ENCODE measurements at regions not wholly inside any gene's neighbourhood (a gene's known extent, or its start where the extent isn't known, plus 50 kb on each side); places are given as distances from the start of the nearest gene placed in this dataset.

- Histone ChIP-seq H3K9me3 (no peaks in the 10 kb centered on the region), H3K4me3 (ENCODE audit: low read depth, low read length) (no peak overlapping the region), H3K36me3 (ENCODE audit: control insufficient read depth, insufficient read depth, low read length) (no peaks in the 10 kb centered on the region), H3K4me1 (peaks cover 7% of the 10 kb centered on the region), H3K27me3 (replicated peaks; ENCODE audit: control insufficient read depth, insufficient read depth, low read length) (no peaks in the 10 kb centered on the region)
- H3K27ac Mint-ChIP-seq (ENCODE audit: unreplicated experiment), result no peak overlapping the region
- intact Hi-C loops (cut with micrococcal nuclease; ENCODE audit: unreplicated experiment), result no loop called here
- no peaks in the 10 kb centered on the region for H3K27me3 Mint-ChIP-seq (ENCODE audit: insufficient read depth, unreplicated experiment)
- no peaks in the 10 kb centered on the region for H3K4me1 Mint-ChIP-seq (ENCODE audit: low read depth, unreplicated experiment)
- no peak overlapping the region for H3K4me3 Mint-ChIP-seq (ENCODE audit: unreplicated experiment)
- no peaks in the 10 kb centered on the region for H3K36me3 Mint-ChIP-seq (ENCODE audit: insufficient read depth, unreplicated experiment)
- TF ChIP-seq CTCF (IDR thresholded peaks at IDR 0.05; ENCODE audit: insufficient read depth in 1 of 2, low read depth in 1 of 2, low read length in 1 of 2, severe bottlenecking in 1 of 2, unreplicated experiment in 1 of 2), result no peak
- CTCF ChIA-PET, result no interaction called here
- H3K9me3 Mint-ChIP-seq (ENCODE audit: unreplicated experiment), result peaks cover 19% of the 10 kb centered on the region
- POLR2A ChIA-PET, result no interaction called here
- BruUV-seq (replicated peaks), result no TSS peak
- DNase-seq, result no peak
Measured at GRCh38 chrX:5054852-5055251, 1173.8 kb downstream of the NLGN4X start.

DNA sequence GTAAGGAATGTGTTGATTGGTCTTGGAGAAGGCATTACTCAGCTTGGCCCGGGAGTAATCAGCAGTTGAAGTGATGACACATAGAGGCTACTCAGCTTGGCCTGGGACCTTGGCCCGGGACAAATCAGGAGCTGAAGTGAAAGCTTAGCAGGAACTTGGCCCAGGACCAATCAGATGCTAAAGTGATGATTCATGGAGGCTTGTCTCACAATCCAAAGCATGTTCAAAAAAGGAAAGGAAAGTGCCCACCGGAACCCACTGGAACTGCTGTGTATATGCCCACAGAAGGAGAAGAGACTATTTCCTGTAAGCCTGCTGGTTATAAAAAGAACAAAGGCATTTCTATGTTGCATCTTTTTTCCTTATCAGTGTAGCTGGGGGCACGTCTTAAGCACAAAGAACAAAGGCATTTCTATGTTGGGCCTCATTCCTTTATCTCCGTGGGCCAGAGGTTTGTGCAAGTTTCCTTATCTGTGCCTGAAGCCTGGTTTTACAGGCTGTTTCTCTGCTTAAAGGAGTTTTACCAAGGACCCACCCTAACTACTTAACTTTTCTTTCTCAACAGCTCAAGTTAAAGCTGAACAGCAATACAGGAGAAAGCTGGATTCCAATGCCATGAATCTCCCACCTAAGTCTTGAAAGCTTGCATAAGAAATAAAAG lies 1176.7 kb downstream of the NLGN4X start:
- DNase-seq, result peak; percentile 26 to 58
- H3K27me3 Mint-ChIP-seq (ENCODE audit: insufficient read depth, unreplicated experiment), result no peaks in the 10 kb centered on the region
- no peak for TF ChIP-seq CTCF (IDR thresholded peaks at IDR 0.05; ENCODE audit: insufficient read depth in 1 of 2, low read depth in 1 of 2, low read length in 1 of 2, severe bottlenecking in 1 of 2, unreplicated experiment in 1 of 2)
- CTCF ChIA-PET, result no interaction called here
- no peaks in the 10 kb centered on the region for H3K36me3 ChIP-seq (ENCODE audit: control insufficient read depth, insufficient read depth, low read length)
- peaks cover 7% of the 10 kb centered on the region for H3K4me1 ChIP-seq
- intact Hi-C loops (cut with micrococcal nuclease; ENCODE audit: unreplicated experiment), result no loop called here
- H3K9me3 Mint-ChIP-seq (ENCODE audit: unreplicated experiment), result peaks cover 19% of the 10 kb centered on the region
- H3K4me1 Mint-ChIP-seq (ENCODE audit: low read depth, unreplicated experiment), result no peaks in the 10 kb centered on the region
- no peaks in the 10 kb centered on the region for H3K27me3 ChIP-seq (replicated peaks; ENCODE audit: control insufficient read depth, insufficient read depth, low read length)
- no peaks in the 10 kb centered on the region for H3K9me3 ChIP-seq
- no peak overlapping the region for H3K27ac Mint-ChIP-seq (ENCODE audit: unreplicated experiment)
- H3K4me3 ChIP-seq (ENCODE audit: low read depth, low read length), result no peak overlapping the region
- POLR2A ChIA-PET, result no interaction called here
- H3K36me3 Mint-ChIP-seq (ENCODE audit: insufficient read depth, unreplicated experiment), result no peaks in the 10 kb centered on the region
- no TSS peak for BruUV-seq (replicated peaks)
- H3K4me3 Mint-ChIP-seq (ENCODE audit: unreplicated experiment), result no peak overlapping the region

DNA sequence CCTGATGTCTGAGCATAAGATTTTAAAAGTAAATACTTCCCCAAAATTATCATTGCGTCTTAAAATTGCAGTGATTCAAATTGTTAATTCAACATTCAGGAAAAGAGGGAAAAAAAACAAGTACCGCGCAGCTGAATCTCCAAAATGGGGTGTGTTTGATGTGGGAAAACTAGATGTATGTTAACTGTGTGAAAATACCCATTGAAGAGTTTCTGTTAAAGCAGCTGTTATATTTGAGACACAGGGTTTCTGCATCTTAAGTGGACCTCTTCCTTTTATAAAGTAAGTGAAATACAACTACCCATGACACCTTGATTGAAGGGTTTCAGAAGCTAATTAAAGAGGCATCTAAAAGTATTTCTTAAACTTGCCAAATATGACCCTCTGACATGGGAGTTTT lies 1186.1 kb downstream of the NLGN4X start:
- no peaks in the 10 kb centered on the region for H3K27me3 Mint-ChIP-seq (ENCODE audit: insufficient read depth, unreplicated experiment)
- intact Hi-C loops (cut with micrococcal nuclease; ENCODE audit: unreplicated experiment), result no loop called here
- CTCF ChIA-PET, result no interaction called here
- no peaks in the 10 kb centered on the region for H3K9me3 ChIP-seq
- no peaks in the 10 kb centered on the region for H3K4me1 ChIP-seq
- POLR2A ChIA-PET, result no interaction called here
- H3K36me3 ChIP-seq (ENCODE audit: control insufficient read depth, insufficient read depth, low read length), result no peaks in the 10 kb centered on the region
- H3K27ac Mint-ChIP-seq (ENCODE audit: unreplicated experiment), result no peak overlapping the region
- H3K4me3 ChIP-seq (ENCODE audit: low read depth, low read length), result no peak overlapping the region
- DNase-seq, result no peak
- no peak for TF ChIP-seq CTCF (IDR thresholded peaks at IDR 0.05; ENCODE audit: insufficient read depth in 1 of 2, low read depth in 1 of 2, low read length in 1 of 2, severe bottlenecking in 1 of 2, unreplicated experiment in 1 of 2)
- H3K9me3 Mint-ChIP-seq (ENCODE audit: unreplicated experiment), result no peaks in the 10 kb centered on the region
- H3K36me3 Mint-ChIP-seq (ENCODE audit: insufficient read depth, unreplicated experiment), result no peaks in the 10 kb centered on the region
- H3K4me3 Mint-ChIP-seq (ENCODE audit: unreplicated experiment), result no peak overlapping the region
- H3K4me1 Mint-ChIP-seq (ENCODE audit: low read depth, unreplicated experiment), result no peaks in the 10 kb centered on the region
- no TSS peak for BruUV-seq (replicated peaks)
- no peaks in the 10 kb centered on the region for H3K27me3 ChIP-seq (replicated peaks; ENCODE audit: control insufficient read depth, insufficient read depth, low read length)
